ENCODE measurements at regions not wholly inside any gene's neighbourhood (a gene's known extent, or its start where the extent isn't known, plus 50 kb on each side); places are given as distances from the start of the nearest gene placed in this dataset.

DNA sequence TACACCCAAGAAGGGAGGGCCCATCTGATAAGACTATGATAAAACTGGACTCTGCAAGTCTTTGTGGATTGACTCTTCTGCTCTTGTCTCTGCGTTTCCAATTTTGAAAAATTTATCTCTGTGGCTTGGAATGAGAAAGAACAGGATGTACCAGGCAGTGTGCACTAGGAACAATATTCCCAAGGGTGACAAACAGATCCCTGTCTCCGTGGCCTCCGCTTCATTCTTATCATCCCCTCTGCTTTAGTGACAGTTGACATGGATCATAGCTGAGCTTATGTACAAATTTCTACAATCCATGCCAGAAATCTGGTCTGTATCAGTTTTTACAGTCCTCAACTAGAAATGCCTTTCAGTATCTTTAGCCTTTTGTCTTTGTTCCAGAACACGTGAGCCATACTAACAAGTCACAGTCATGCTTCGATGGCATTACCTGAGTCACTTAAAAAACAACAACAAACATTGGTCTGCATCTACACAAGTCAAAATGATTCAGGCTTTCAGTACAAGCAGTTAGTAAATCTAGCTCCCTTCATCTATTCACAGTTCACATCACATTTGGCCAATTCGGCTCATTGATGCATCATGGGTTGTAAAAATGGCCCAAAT, 393.6 kb upstream of the CELF2 start:
- DNase-seq (ENCODE audit: low read depth in 2 of 2): no peak

DNA sequence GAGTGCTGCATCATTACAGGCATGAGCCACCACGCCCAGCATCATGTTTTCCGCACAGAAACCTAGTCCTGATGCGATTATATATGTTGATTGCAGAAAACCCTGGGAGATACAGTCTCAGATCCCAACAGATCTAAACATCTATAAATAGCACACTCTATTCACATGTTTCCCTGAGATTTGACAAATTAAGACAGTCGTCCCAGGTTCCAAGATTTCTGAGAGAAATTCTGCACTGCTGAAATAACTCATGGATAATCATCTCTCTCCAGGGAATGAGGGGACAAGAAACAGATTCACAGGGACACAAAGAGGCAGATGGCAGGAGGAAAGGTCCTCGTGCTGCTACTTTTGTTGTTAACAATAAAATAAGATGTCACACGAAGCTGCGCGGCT, 393.1 kb upstream of the CELF2 start:
- DNase-seq (ENCODE audit: low read depth in 2 of 2): no peak

DNA sequence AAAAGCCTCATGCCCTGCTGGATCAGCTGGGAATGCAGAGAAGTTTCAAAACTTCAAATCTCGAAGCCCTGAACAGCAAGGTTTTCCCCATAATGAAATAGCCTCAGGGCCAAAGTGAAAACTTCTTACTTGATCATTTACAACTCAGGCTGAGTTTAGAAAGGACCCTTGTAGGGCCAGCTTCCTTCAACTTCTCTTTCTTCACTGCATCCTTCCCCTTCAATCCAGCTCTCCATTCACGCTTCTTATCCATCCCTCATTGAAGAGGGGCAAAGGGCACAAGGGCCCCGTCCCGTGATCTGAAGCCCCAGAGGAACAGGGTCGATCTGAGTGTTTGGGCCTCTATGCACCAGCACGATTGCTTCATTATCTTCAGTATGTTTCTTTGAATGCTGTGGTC, 392.2 kb upstream of the CELF2 start:
- DNase-seq (ENCODE audit: low read depth in 2 of 2): no peak

DNA sequence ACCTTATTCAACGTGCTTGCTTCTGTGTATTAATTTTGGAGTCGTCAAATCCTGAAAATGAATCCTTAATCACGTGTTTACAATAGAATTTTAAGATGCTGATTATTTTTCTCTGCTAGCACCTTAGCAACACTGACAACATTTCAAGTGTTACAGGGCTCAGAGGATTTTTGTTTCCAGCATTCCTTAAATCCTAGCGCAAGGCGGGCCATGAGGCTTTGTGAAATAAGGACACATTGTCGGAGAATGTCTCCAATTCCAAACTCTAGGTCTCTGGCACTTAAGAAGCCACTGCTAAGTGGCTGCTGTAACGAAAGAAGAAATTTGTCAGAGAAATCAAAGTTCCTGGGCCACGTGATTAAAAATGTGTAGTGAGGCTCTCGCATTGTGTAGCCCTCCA, 390.9 kb upstream of the CELF2 start:
- no peak for DNase-seq (ENCODE audit: low read depth in 2 of 2)

DNA sequence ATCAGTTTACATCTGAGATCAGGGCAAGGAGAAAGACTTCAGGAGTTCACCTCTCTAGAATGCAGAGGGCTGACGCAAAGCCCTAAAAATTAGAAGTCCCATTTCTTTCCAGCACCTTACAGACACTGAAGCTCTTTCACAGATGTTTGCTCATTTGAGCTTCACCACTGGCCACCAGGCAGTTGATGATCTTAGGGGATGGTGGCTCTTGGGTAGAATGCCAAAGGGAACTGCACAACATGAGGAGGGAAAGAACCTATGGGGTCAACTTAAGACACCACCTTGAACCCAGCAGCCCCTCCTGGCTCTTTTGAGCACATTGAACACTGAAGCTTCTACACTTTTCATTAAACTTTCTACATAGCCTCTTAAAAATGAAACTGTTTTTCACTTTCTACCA, 390.3 kb upstream of the CELF2 start:
- DNase-seq (ENCODE audit: low read depth in 2 of 2): no peak

DNA sequence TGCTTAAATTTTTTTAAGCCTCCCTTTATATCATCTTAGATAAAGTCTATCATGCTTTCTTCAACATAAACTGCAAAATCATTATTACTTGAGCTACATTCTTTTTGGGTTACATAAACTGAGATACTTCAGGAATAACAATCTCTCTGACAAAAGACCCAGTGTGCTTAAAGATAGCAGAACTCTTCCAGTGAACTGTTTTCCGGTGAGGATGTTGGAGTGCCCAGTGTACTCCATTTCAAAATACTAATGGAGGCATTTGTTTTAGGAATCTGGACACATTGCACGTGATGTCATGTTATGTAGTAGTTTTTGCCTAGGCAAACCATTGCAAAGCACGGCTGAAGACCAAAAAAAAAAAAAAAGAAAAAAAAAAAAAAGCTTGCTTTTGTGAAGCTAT, 388.2 kb upstream of the CELF2 start:
- no peak for DNase-seq (ENCODE audit: low read depth in 2 of 2)

DNA sequence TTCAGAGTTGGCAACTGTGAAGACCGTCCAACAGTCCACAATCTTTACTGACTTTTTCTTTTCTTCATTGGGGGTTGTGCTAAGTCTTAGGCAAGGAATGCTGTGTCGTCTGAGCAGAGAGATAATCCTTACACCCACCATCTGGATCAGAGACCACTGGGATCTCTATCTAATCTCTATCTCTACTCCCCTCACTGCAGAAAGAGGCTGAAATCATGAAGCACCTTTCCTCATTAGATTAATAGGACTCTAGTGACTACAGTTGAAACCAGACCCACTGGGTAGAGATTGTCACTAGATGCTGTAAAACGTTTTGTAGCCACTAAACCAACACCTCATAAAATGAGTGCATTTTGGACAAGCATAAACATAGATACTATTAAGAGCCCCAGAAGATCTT, 387.4 kb upstream of the CELF2 start:
- DNase-seq (ENCODE audit: low read depth in 2 of 2): no peak

DNA sequence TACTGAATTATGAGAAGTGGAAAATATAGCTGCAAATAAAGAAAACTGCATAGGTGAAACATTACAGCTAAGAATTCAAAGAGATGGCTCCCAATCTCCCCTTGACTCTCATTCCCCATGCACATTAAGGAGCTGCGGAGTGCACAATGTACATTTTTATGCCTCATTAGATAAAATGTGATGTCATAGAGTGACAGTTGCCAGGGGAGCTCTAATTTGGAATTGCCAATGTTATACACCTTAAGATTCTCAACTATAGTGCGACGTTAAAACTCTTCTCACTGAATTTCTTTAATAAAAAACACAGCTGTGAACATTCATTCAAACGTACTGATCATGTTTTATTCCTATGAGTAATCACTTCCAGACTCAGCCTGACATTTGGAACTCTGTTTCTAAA, 386.9 kb upstream of the CELF2 start:
- no peak for DNase-seq (ENCODE audit: low read depth in 2 of 2)

DNA sequence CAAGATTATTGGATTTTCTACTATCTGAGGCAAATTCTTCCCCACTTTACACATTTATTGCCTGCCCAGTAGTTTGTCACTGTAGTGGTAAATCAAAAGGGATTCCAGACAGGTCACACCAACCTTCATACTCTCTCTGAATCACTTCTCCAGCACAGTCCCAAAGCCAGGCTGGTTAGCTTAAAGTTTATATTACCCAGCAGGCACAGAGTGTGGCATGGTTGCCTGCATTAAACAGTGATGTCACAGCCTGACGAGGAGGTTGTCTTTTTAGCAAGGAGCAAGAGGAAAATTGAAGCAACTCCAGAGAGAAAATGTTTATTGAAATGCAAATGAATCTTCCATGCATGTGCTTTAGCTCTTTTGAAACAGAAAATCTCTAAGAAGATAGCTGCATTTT, 375.5 kb upstream of the CELF2 start:
- no peak for DNase-seq (ENCODE audit: low read depth in 2 of 2)

DNA sequence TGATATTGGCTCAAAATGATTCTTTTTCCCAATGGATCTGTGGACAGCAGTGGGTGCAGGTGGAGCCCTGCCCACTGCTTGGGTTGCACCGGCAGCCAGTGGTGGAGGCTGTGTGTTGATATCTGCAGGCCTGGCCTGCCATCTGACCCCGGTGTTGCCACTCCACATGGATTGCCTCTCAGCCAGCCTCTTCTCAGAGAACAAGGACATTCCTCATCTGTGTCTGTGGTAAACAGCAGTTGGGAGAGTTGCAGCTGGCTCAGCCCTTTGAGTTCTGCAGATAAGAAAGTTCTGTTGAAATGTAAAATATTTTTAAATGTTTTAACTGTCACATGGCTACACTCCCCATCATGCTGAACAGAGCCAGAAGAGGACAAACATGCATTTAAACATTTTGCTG, 374.9 kb upstream of the CELF2 start:
- DNase-seq (ENCODE audit: low read depth in 2 of 2): no peak

DNA sequence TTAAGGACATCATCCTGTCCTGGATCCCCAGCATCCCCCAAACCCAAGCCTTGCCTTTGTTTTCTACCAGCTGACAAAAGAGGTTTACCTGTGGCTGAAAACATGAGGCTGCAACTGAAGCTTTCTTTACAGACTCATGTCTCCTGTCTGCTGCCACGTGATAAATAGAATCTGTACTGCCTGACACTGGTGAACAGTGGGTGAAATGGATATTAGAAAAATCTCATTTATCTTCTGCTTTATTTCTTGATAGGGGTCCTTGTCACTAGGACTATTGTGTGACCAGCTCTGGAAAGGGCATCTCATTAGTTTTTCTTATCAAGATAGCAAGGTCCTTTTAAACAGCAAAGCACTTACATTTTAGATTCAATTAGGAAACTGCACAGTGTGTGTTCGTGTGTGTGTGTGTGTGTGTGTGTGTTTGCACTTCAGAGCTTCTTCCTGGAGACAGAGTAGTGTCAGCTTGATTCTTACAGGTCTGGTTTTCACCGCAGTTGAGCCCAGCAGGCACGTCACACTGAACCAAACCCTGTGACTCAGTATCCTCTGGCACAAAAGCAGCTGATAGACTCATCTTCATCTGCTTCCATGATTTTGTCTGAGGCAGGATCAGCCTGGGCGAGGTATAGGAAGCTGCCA, 373.5 kb upstream of the CELF2 start:
- DNase-seq (ENCODE audit: low read depth in 2 of 2): no peak

DNA sequence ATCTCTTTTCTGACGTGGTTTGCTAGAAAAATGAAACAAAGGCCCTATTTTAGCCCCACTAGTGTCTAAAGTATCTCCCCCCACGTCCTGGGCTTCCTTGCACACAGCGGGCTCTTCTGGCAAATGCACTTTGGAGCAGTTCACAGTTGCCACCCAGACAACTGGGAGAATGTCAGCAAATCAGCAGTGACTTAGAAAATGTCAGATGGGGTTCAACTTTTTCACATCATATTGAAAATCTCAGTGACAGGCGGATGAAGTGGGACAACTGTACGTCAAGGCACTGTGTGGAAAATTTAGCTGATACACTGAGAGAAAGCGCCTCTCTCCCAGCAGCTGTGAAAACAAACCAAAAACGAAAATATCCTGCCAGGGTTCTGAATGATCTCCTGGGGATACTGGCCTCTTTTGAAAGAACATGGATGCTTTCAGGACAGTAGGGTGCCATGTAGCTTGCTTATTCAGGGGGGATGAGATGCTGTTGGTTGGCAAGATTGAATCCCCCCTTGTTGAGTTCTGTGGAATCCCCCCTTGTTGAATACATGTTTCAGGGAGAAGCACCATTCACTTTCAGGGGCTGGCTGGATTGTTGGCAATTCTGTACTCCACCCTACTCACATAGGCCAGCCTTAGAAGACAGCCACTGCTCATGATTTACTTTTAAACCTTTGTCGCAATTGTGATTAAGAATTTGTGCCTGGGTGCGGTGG, 372.8 kb upstream of the CELF2 start:
- no peak for DNase-seq (ENCODE audit: low read depth in 2 of 2)

DNA sequence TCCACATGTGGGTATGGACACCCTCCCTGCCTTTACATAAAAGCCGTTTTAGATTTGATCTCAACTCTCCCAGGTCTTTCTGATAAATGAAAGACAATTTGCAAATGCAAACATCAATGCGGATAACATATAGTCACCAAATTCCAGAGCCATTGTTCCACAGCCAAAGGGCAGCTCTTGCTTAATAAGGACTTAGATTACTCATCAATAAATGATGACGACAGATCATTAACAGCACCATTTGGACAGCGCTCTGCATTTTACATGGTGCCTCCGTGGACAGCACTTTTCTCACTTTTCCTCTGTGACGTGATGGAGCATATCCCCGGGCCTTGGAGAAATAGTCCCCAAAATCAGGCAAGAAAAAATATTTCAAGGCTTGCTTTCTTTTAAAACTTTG, 370.3 kb upstream of the CELF2 start:
- DNase-seq (ENCODE audit: low read depth in 2 of 2): no peak

DNA sequence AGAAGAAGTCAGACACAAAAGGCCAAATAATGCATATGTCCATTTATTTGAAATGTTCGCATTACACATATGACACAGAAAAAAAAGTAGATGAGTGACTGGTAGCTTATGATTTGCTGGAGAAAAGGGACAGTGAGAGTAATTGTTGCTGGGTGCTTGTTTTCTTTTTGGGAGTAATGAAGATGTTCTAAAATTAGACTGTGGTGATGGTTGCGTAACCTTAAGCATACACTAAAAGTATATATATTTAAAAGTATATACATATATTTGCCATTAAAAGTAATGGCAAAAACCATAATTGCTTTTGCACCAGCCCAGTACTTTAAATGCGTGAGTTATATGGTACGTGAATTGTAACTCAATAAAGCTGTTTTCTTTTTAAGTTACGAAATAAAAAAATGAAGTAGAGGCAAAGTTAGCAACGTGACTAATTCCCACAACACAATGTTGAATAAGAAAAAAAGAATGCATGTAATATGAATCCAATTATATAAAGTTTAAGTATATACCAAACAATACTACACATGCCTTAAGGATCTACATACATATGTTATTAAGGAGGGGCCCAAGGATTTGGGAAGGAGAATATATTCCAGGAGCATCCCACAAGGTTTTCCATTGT, 360.4 kb upstream of the CELF2 start:
- DNase-seq (ENCODE audit: low read depth in 2 of 2): no peak

DNA sequence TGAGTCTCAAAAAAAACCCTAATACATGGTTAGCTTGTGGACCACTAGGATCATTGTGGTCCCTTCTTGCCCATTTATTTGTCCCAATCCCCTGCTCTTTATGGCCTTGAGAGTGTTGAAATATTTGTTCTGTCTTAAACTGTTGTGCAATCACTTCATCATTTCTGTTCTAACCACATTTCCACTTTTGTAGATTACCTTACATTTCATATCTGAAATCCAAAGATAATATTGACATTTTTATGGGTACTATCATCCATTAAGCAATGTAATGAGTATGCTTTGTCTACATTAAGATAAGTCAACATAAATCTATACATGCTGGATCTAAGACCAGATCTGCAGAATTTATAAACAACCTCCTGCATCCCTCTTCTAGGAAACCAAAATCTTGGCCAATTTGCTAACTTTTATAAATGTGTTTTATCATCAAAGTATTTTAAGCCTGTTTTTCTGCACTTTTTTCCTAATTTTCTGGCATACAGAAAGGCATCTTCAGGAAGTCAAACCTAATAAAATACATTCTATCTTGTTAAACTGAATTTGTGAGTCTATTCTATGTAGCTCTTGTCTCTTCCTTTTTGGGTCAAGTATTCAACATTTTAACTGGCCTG, 359.4 kb upstream of the CELF2 start:
- DNase-seq (ENCODE audit: low read depth in 2 of 2): no peak

DNA sequence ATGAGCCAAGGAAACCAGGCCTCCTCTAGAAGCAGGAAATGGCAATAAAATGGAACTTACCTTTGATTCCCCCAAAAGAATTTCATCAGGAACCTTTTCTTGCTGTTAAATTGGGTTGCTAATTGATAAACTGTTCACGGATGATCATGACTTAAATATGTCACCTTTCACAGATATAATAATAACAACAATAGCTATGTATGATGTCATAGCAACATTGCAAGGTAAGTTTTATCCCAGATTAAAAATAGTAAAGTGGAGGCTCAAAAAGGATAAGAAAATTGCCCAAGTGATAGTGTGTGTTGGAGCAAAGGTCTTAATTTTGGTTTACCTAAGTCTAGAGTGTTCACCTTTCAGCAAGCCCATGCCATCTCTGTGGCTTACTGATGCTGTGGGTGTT, 357.6 kb upstream of the CELF2 start:
- DNase-seq (ENCODE audit: low read depth in 2 of 2): no peak

DNA sequence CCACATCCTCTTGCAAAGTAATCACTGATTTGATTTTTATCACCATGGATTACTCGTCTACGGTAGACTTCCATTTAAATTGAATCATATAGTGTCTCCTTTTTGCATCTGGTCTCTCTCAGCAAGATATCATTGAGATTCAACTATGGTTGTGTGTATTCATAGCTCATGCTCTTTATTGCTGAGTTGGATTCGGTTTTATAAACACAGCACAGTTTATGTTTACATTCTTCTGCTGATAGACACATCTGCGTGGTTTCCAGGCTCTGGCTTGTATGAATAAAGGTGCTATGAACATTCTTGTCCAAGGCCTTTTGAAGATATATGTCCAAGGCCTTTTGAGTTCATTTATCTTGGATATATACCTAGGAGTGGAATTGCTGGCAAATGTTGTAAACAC, 356.5 kb upstream of the CELF2 start:
- DNase-seq (ENCODE audit: low read depth in 2 of 2): no peak

DNA sequence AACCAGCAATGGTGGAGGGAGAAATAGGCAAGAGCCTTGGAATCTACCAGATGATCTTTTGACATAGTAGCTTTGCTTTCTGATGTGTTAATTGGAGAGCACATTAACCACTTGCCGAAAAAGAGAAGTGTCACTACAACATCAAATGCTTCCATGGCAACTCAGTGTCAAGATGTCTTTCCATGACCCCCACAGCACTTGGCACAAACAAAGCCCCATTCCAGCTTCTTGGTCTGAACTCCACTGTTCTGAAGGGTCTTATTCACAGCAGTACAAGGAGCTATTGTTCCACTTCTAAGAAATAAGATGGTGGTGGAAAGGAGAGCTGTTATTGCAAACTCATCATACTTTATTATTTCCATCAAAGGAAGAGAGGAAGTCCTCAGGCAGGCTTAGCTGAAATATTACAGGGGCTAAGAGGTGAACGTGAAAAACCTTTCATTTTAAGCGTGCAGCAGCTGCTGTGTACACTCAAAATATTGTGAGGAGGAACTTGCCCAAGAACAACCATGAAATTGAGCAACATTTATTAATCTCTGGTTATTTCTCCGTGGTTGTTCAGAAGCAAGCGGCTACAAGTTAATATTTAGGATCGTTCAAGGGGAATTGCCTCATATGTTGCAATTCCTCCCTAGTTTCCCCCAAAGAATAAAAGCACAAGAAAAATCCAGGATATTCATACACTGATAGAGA, 354.8 kb upstream of the CELF2 start:
- no peak for DNase-seq (ENCODE audit: low read depth in 2 of 2)

DNA sequence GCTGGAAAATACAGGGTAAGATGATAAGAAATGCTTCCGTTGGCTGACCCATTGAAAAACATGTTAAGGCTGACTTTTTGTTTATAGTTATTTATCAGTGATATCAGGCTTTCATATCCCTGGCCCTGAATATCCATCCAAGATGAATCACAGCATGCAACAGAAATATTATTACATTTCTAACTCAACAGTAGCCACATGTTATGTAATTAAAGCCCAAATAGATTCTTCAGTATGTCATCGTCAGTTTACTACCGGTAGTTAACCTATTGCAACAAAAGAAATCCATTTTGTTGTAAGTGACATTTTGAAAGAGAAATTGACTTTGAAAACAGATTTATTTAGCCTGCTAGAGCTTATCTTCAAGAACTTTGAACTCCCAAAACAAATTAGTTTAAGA, 354.1 kb upstream of the CELF2 start:
- DNase-seq (ENCODE audit: low read depth in 2 of 2): no peak

DNA sequence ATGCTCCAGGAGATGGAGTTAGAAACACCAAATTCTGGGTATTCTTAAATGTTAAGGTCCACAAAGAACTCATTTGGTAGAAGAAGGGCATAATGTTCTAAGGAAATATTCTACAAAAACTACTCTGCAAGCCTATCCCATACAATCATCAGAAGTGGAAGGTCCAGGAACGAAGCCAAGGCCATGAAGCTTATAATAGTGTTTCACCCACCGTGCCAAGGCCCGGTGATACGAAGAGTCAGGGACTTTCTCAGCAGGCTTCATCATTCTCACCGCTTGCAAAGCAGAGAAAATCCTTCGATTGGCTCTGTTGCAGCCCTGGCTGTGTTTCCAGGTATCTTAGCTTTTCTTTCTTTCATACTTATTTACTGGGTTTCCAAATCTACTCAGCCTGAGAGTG, 351.9 kb upstream of the CELF2 start:
- DNase-seq (ENCODE audit: low read depth in 2 of 2): no peak

DNA sequence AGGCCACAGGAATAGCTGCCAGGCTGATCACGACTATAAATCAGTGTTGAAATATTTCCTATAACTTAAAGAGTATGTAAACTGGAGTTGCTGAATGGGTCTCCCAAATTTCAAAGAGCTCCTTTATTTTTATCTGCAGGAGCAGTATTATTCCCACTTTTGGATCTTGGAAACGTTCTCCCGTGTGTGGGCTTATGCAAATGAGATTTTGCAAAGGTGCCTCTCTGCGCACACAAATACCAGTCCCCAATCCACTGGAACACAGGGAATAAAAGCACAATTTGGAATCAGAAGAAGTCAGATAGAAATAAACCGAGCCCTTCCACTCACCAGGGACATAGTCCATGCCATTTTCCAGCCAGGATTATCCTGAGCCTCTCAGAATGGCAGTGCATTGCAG, 350.2 kb upstream of the CELF2 start:
- no peak for DNase-seq (ENCODE audit: low read depth in 2 of 2)

DNA sequence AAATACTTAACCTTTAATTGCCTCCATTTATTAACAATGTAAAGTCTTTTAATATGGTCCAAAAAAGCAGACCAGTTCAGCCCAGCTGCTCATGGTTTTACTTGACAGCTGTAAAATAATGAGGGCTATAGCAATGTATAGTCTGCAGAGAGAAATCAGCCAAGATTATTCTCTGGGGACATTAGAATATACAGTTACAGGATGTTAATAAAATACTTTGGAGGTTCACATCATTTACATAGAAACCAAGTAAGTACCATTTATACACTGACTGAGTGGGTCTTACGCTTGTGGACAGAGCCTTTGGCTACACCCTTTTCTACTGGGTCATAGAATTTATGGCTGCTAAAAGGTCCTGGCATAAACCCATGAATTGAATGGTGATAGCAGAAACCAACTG, 340.7 kb upstream of the CELF2 start:
- DNase-seq (ENCODE audit: low read depth in 2 of 2): no peak

Data from activated CD4-positive, alpha-beta T cell treated with anti-CD3 and anti-CD28 coated beads for 24 hours (primary cell).